Naive thymus-derived CD4-positive, alpha-beta T cell (primary cell): ENCODE measurements at regions not wholly inside any gene's neighbourhood (a gene's known extent, or its start where the extent isn't known, plus 50 kb on each side); places are given as distances from the start of the nearest gene placed in this dataset.
A peak's percentile ranks its signal among the peaks of the same experiment; 100 is the strongest.

Experiments used
- ATAC-seq: fragments of 150-1000 bp; cut with Tn5 transposase; 2 replicates; pipeline ENCODE4 v1.10.0; 2021; ENCODE audit warnings: mild to moderate bottlenecking, moderate library complexity
- CTCF ChIA-PET: fragments of 350-600 bp; sonication (Branson Sonifier 250); formaldehyde crosslinking; loops from one replicate; lab custom pipeline; 2021; ENCODE audit warnings: antibody characterized with exemption; lab: Charles Lee
- POLR2A ChIA-PET: fragments of 350-600 bp; sonication (Branson Sonifier 250); formaldehyde crosslinking; loops from one replicate; lab custom pipeline; 2021; ENCODE audit warnings: antibody characterized with exemption, inconsistent platforms; lab: Charles Lee
- DNase-seq, 9 donors: peaks; one replicate each; pipeline versions ENCODE4 v3.0.0 to v3.0.0-alpha.2; 2020 to 2022; ENCODE audit warnings: mixed read lengths in 1 of 9
- H3K27ac ChIP-seq: one replicate; pipeline ENCODE4 v1.7.0; 2013; ENCODE audit warnings: mild to moderate bottlenecking, low read depth, low read length, moderate library complexity
- H3K27me3 ChIP-seq, 2 donors: one replicate each; pipeline ENCODE4 v1.7.0; 2013; ENCODE audit warnings: low read length in 2 of 2, mild to moderate bottlenecking in 2 of 2, moderate library complexity in 2 of 2; ENCODE audit not compliant: control insufficient read depth in 2 of 2, insufficient read depth in 2 of 2
- H3K36me3 ChIP-seq, 3 experiments: 1 replicate in 2 of 3; 2 replicates in 1 of 3; pipeline ENCODE4 v1.7.0; 2013; ENCODE audit warnings: low read length in 3 of 3, mild to moderate bottlenecking in 3 of 3, moderate library complexity in 1 of 3; ENCODE audit not compliant: insufficient read depth in 3 of 3, control insufficient read depth in 2 of 3
- H3K4me1 ChIP-seq, 2 donors: one replicate each; pipeline ENCODE4 v1.7.0; 2013; ENCODE audit warnings: low read length in 2 of 2, mild to moderate bottlenecking in 2 of 2, moderate library complexity in 1 of 2; ENCODE audit not compliant: control insufficient read depth in 2 of 2, insufficient read depth in 2 of 2
- H3K4me3 ChIP-seq: 2 replicates; pipeline ENCODE4 v1.7.0; 2013; ENCODE audit warnings: mild to moderate bottlenecking, low read length
- H3K9me3 ChIP-seq, 3 experiments: 1 replicate in 2 of 3; 2 replicates in 1 of 3; pipeline ENCODE4 v1.7.0; 2013; ENCODE audit warnings: low read length in 3 of 3; ENCODE audit not compliant: control insufficient read depth in 2 of 3
- H3K27ac Mint-ChIP-seq, 9 donors: one replicate each; pipeline ENCODE4 v1.8.0; 2020 to 2022; ENCODE audit warnings: mixed read lengths in 9 of 9, mild to moderate bottlenecking in 8 of 9, moderate library complexity in 5 of 9, inconsistent platforms in 2 of 9
- H3K27me3 Mint-ChIP-seq, 5 donors: one replicate each; pipeline ENCODE4 v1.8.0; 2021 to 2022; ENCODE audit warnings: mixed read lengths in 5 of 5, mild to moderate bottlenecking in 1 of 5
- H3K36me3 Mint-ChIP-seq, 5 donors: one replicate each; pipeline ENCODE4 v1.8.0; 2020 to 2022; ENCODE audit warnings: mixed read lengths in 5 of 5, mild to moderate bottlenecking in 3 of 5, inconsistent platforms in 1 of 5
- H3K4me1 Mint-ChIP-seq, 7 donors: one replicate each; pipeline ENCODE4 v1.8.0; 2020 to 2022; ENCODE audit warnings: mixed read lengths in 7 of 7, mild to moderate bottlenecking in 3 of 7, inconsistent platforms in 1 of 7
- H3K4me3 Mint-ChIP-seq, 10 donors: one replicate each; pipeline ENCODE4 v1.8.0; 2020 to 2022; ENCODE audit warnings: mild to moderate bottlenecking in 10 of 10, mixed read lengths in 10 of 10, moderate library complexity in 6 of 10, inconsistent platforms in 2 of 10
- H3K9me3 Mint-ChIP-seq, 11 donors: one replicate each; pipeline ENCODE4 v1.8.0; 2020 to 2022; ENCODE audit warnings: mixed read lengths in 11 of 11, mild to moderate bottlenecking in 4 of 11, inconsistent platforms in 1 of 11, moderate library complexity in 1 of 11
- intact Hi-C, 2 donors: fragments of 100-400 bp; cut with micrococcal nuclease; formaldehyde crosslinking; loops; one replicate each; pipeline ENCODE4 v1.15.1; 2023

DNA sequence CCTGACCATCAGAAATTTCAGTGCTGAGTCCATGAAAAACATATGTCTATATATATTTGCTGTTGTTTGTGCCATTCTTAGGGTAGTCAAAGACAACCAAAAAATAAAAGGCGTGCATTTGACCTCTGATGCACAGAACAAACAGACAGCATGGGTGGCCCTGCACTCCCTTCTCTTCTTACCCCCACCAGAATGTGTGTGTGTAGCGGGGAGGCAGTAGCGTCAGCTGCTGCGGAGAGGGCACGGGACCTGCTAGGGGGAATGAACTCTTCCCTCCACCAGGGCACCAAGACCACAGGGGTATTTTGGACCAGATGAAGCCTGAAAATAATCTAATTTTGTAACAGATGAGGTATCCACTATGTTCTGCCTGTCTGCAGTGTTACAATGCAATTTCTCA is 277.7 kb upstream of the ZNF32 start:
- no peak overlapping the region for H3K4me3 Mint-ChIP-seq
- peaks cover 0 to 11% (median 5%) of the 10 kb centered on the region in 5 donors for H3K27me3 Mint-ChIP-seq
- no peak for DNase-seq

DNA sequence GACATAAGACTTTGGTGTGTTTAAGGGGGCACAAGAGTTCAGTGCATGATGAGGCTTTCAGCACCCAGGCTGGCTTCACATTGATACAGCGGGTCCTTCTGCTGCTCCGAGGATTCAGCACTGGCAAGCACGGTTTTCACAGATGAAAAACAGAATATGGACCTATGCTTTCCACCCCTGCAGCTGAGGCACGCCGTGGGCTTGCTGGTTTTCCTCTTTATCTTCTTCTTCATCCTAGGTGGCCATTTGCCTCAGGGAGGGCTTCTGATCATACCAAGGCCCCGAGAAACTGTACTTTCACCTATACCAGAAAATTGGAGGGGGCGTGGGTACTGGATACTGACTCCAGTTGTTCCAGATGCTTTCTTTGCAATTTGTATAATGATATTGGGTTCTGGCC is 277.1 kb upstream of the ZNF32 start:
- no peak overlapping the region for H3K4me3 ChIP-seq

More for the DNA sequence above, 277.7 kb upstream of the ZNF32 start:
- H3K4me3 ChIP-seq: no peak overlapping the region
- no peaks in the 10 kb centered on the region for H3K9me3 ChIP-seq
- H3K4me1 ChIP-seq: no peaks in the 10 kb centered on the region
- no peak overlapping the region for H3K27ac Mint-ChIP-seq
- H3K36me3 Mint-ChIP-seq: no peaks in the 10 kb centered on the region
- intact Hi-C loops: no loop called here
- H3K9me3 Mint-ChIP-seq: peaks cover 0 to 2% (median 0%) of the 10 kb centered on the region in 11 donors
- H3K36me3 ChIP-seq: no peaks in the 10 kb centered on the region
- POLR2A ChIA-PET: no interaction called here
- ATAC-seq: no peak
- H3K27ac ChIP-seq: no peak overlapping the region
- H3K27me3 ChIP-seq: no peaks in the 10 kb centered on the region
- H3K4me1 Mint-ChIP-seq: peaks cover 0 to 2% (median 0%) of the 10 kb centered on the region in 7 donors
- CTCF ChIA-PET: no interaction called here

DNA sequence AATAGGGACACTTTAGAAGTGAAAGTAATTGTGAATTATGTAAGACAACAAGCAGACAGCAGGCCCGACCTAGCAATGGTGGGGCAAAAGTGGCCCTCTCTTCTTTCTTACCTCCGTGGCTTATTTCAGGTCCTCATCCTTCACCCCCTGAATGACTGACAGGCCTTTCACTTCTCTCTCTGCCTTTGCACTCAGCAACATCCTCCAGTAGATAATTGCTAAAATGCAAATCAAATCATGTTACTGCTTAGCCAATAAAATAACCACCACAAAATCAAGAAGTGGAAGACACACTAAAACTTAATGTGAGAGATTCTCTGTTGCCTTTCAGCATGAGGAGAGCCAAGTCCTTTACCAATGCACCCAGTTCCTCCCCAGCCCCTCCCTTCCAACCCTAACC is 274.6 kb upstream of the ZNF32 start:
- no peak overlapping the region for H3K4me3 ChIP-seq
- no peaks in the 10 kb centered on the region for H3K4me1 ChIP-seq
- intact Hi-C loops: no loop called here
- no peaks in the 10 kb centered on the region for H3K36me3 ChIP-seq
- no peak overlapping the region for H3K27ac ChIP-seq
- ChIA-PET CTCF (no interaction called here), POLR2A (no interaction called here)
- peak overlapping the region in 1 of 9 donors; percentile 39 for H3K27ac Mint-ChIP-seq
- no peaks in the 10 kb centered on the region for H3K9me3 ChIP-seq
- peaks cover 0 to 7% (median 0%) of the 10 kb centered on the region in 5 donors for H3K36me3 Mint-ChIP-seq
- H3K27me3 Mint-ChIP-seq: peaks cover 0 to 9% (median 5%) of the 10 kb centered on the region in 5 donors
- no peak for DNase-seq
- no peak overlapping the region for H3K4me3 Mint-ChIP-seq
- H3K4me1 Mint-ChIP-seq: peaks cover 0 to 2% (median 0%) of the 10 kb centered on the region in 7 donors
- ATAC-seq: no peak
- H3K9me3 Mint-ChIP-seq: peaks cover 0 to 6% (median 2%) of the 10 kb centered on the region in 11 donors
- H3K27me3 ChIP-seq: no peaks in the 10 kb centered on the region

More for the DNA sequence above, 277.1 kb upstream of the ZNF32 start:
- H3K27me3 ChIP-seq: no peaks in the 10 kb centered on the region
- H3K9me3 Mint-ChIP-seq: peaks cover 0 to 5% (median 0%) of the 10 kb centered on the region in 11 donors
- POLR2A ChIA-PET: no interaction called here
- no peak overlapping the region for H3K27ac Mint-ChIP-seq
- no peaks in the 10 kb centered on the region for H3K9me3 ChIP-seq
- H3K4me1 ChIP-seq: no peaks in the 10 kb centered on the region
- peaks cover 0 to 11% (median 5%) of the 10 kb centered on the region in 5 donors for H3K27me3 Mint-ChIP-seq
- CTCF ChIA-PET: no interaction called here
- H3K4me3 Mint-ChIP-seq: no peak overlapping the region
- no peak overlapping the region for H3K27ac ChIP-seq
- peaks cover 0 to 2% (median 0%) of the 10 kb centered on the region in 7 donors for H3K4me1 Mint-ChIP-seq
- no peaks in the 10 kb centered on the region for H3K36me3 ChIP-seq
- intact Hi-C loops: no loop called here
- ATAC-seq (no peak), DNase-seq (no peak)
- H3K36me3 Mint-ChIP-seq: peaks cover 0 to 4% (median 0%) of the 10 kb centered on the region in 5 donors

DNA sequence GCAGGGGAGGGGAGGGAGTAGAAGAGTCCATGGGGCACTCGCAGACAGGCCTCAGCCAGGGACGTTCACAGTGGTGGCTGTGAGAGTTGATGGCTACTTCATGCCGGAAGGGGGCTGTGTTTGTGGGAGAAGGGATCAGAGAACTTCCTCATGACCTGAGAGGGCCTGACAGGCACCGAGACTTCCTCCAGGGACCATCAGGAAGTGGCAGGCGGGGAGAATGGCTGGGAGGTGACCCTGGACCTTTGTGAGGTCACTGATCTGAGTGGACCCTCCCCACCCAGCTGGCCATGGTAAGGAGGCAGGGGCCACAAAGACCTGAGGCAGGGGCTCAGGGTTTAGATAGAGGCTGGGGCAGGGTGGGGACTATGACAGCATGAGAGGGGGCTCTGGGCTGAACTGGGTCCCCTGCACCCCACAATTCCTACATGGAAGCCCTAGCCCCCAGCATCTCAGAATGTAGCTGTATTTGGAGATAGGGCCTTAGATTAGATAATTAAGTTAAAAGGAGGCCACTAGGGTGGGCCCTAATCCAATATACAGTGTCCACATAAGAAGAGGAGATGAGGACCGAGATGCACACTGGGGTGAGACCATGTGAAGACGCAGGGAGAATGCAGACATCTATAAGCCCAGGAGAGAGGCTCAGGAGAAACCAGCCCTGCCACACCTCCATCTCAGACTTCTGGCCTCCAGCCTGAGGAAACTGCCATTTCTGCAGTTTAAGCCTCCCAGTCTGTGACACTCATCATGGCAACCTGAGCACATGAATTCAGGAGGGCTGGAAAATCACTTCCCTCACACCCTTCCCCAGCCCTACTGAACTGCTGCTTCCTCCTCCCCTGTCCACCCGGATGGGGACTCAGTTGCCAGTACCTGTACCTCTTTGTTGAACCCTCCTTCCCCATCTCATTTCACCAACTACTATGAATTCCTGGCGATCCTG is 273.9 kb upstream of the ZNF32 start:
- intact Hi-C loops: no loop called here
- no peak overlapping the region for H3K4me3 Mint-ChIP-seq

DNA sequence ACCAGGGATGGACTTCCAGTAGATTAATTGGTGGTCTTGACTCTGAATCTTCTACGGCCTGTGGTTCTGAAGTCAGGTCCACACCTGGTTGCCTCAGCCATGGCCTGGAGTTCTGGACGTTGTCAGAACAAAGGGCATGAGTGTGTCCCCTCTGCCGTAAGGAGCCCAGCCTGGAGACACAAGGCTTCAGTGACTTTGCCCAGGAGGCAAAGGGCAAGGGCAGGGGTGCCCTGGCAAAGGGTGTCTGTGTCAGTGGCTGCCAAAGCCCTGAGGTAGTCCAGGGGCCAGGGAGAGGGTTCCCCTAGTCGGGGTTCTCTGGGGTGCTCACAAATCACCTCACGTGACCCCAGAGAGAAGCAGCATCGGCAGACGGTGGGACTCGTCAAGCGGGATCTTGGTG is 273.2 kb upstream of the ZNF32 start:
- Histone ChIP-seq H3K36me3 (no peaks in the 10 kb centered on the region), H3K27ac (no peak overlapping the region), H3K4me1 (no peaks in the 10 kb centered on the region), H3K4me3 (no peak overlapping the region), H3K9me3 (no peaks in the 10 kb centered on the region), H3K27me3 (no peaks in the 10 kb centered on the region)
- H3K36me3 Mint-ChIP-seq: peaks cover 0 to 7% (median 0%) of the 10 kb centered on the region in 5 donors
- peaks cover 0 to 6% (median 2%) of the 10 kb centered on the region in 11 donors for H3K9me3 Mint-ChIP-seq
- intact Hi-C loops: no loop called here
- DNase-seq (peak in 1 of 9 donors; percentile 11), ATAC-seq (no peak)
- CTCF ChIA-PET: no interaction called here
- H3K27me3 Mint-ChIP-seq: peaks cover 0 to 17% (median 0%) of the 10 kb centered on the region in 5 donors
- H3K4me1 Mint-ChIP-seq: peaks cover 0 to 2% (median 0%) of the 10 kb centered on the region in 7 donors
- H3K27ac Mint-ChIP-seq: no peak overlapping the region
- POLR2A ChIA-PET: no interaction called here
- H3K4me3 Mint-ChIP-seq: no peak overlapping the region

More for the DNA sequence above, 273.9 kb upstream of the ZNF32 start:
- Mint-ChIP-seq H3K36me3 (peaks cover 0 to 7% (median 0%) of the 10 kb centered on the region in 5 donors), H3K27ac (peak overlapping the region in 1 of 9 donors; percentile 39), H3K9me3 (peaks cover 0 to 6% (median 2%) of the 10 kb centered on the region in 11 donors), H3K27me3 (peaks cover 0 to 15% (median 3%) of the 10 kb centered on the region in 5 donors), H3K4me1 (peaks cover 0 to 2% (median 0%) of the 10 kb centered on the region in 7 donors)
- no peak for ATAC-seq
- no peaks in the 10 kb centered on the region for H3K4me1 ChIP-seq
- H3K9me3 ChIP-seq: no peaks in the 10 kb centered on the region
- no peak overlapping the region for H3K27ac ChIP-seq
- no peak overlapping the region for H3K4me3 ChIP-seq
- ChIA-PET POLR2A (no interaction called here), CTCF (no interaction called here)
- no peaks in the 10 kb centered on the region for H3K27me3 ChIP-seq
- no peaks in the 10 kb centered on the region for H3K36me3 ChIP-seq
- peak in 1 of 9 donors; percentile 11 for DNase-seq

DNA sequence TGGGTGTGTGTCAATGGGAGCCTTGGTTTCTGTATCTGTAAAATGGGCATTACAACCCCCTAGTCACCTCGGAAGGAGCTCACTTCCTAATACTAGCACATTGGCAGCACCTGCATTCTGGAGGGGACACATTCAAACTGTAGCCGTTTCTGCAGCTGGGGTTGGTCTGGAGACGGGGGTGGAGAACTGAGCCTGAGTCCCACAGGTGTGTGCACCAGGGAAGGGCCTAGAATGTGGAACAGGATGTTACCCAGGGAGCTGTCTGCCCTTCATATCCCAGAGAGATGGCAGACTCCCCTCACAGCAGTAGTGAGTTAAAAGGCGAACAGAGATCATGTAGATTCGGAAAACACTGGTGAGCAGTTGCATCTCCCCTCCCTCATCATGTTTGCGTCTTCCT is 272.8 kb upstream of the ZNF32 start:
- no peaks in the 10 kb centered on the region for H3K27me3 ChIP-seq
- H3K36me3 ChIP-seq: no peaks in the 10 kb centered on the region
- no peaks in the 10 kb centered on the region for H3K4me1 ChIP-seq
- Mint-ChIP-seq H3K4me1 (peaks cover 0 to 2% (median 0%) of the 10 kb centered on the region in 7 donors), H3K27me3 (peaks cover 0 to 21% (median 0%) of the 10 kb centered on the region in 5 donors), H3K9me3 (peaks cover 0 to 6% (median 3%) of the 10 kb centered on the region in 11 donors), H3K4me3 (no peak overlapping the region), H3K27ac (no peak overlapping the region), H3K36me3 (peaks cover 0 to 7% (median 0%) of the 10 kb centered on the region in 5 donors)
- no peak overlapping the region for H3K4me3 ChIP-seq
- ATAC-seq (no peak), DNase-seq (no peak)
- ChIA-PET CTCF (no interaction called here), POLR2A (no interaction called here)
- no peak overlapping the region for H3K27ac ChIP-seq
- H3K9me3 ChIP-seq: no peaks in the 10 kb centered on the region
- intact Hi-C loops: no loop called here
